GM21737 (cell line): ENCODE measurements at regions not wholly inside any gene's neighbourhood (a gene's known extent, or its start where the extent isn't known, plus 50 kb on each side); places are given as distances from the start of the nearest gene placed in this dataset.
"Not testable (repeated sequence)": the region's sequence is repeated elsewhere in the genome, so short reads cannot be mapped to it uniquely, and the experiment has no call there.

Source experiments
- ATAC-seq: cut with Tn5 transposase; IDR thresholded peaks from one replicate; pipeline ENCODE4 v1.9.1; 2021; ENCODE audit warnings: mild to moderate bottlenecking, moderate library complexity; ENCODE audit not compliant: unreplicated experiment

GRCh38 chr20:53678315-53678989, 84.8 kb upstream of the ZNF217 start:
- no peak for ATAC-seq

- ATAC-seq, result no peak
Observed at GRCh38 chr20:53677447-53678314, 84.0 kb upstream of the ZNF217 start.

GRCh38 chr20:53676987-53677386, 83.3 kb upstream of the ZNF217 start:
- ATAC-seq, result no peak

- ATAC-seq, result no peak
Observed at GRCh38 chr20:53676519-53676822, 82.8 kb upstream of the ZNF217 start.

- ATAC-seq, result no peak
Observed at GRCh38 chr20:53672484-53673129, 79.0 kb upstream of the ZNF217 start.

- no peak for ATAC-seq
Observed at GRCh38 chr20:53671370-53671769, 77.7 kb upstream of the ZNF217 start.

- ATAC-seq, result not testable (repeated sequence)
Observed at GRCh38 chr20:53669517-53670313, 76.1 kb upstream of the ZNF217 start.

GRCh38 chr20:53668992-53669391, 75.4 kb upstream of the ZNF217 start:
- no peak for ATAC-seq

GRCh38 chr20:53666144-53666543, 72.5 kb upstream of the ZNF217 start:
- no peak for ATAC-seq

- no peak for ATAC-seq
Observed at GRCh38 chr20:53664121-53664520, 70.5 kb upstream of the ZNF217 start.

GRCh38 chr20:53663521-53663920, 69.9 kb upstream of the ZNF217 start:
- ATAC-seq, result not testable (repeated sequence)

- no peak for ATAC-seq
Observed at GRCh38 chr20:53662595-53662994, 69.0 kb upstream of the ZNF217 start.

GRCh38 chr20:53660947-53661381, 67.3 kb upstream of the ZNF217 start:
- no peak for ATAC-seq

GRCh38 chr20:53660078-53660909, 66.7 kb upstream of the ZNF217 start:
- ATAC-seq, result no peak

- no peak for ATAC-seq
Observed at GRCh38 chr20:53658973-53659372, 65.3 kb upstream of the ZNF217 start.

GRCh38 chr20:53658322-53658721, 64.7 kb upstream of the ZNF217 start:
- no peak for ATAC-seq

- ATAC-seq, result no peak
Observed at GRCh38 chr20:53657732-53658131, 64.1 kb upstream of the ZNF217 start.

- no peak for ATAC-seq
Observed at GRCh38 chr20:53657279-53657678, 63.6 kb upstream of the ZNF217 start.

GRCh38 chr20:53656293-53657202, 62.9 kb upstream of the ZNF217 start:
- ATAC-seq, result no peak
